SK-N-MC (cell line): ENCODE measurements at regions not wholly inside any gene's neighbourhood (a gene's known extent, or its start where the extent isn't known, plus 50 kb on each side); places are given as distances from the start of the nearest gene placed in this dataset.

Experiments used
- EZH2 ChIP-seq: fragments of 200-600 bp; sonication (generic); IDR thresholded peaks from one replicate; pipeline ENCODE4 v1.6.1; 2017; ENCODE audit warnings: antibody characterized with exemption
- POLR2AphosphoS5 ChIP-seq: IDR thresholded peaks from 2 replicates; pipeline ENCODE4 v1.6.1; 2012; ENCODE audit warnings: mild to moderate bottlenecking, low read depth, low read length, borderline replicate concordance

DNA sequence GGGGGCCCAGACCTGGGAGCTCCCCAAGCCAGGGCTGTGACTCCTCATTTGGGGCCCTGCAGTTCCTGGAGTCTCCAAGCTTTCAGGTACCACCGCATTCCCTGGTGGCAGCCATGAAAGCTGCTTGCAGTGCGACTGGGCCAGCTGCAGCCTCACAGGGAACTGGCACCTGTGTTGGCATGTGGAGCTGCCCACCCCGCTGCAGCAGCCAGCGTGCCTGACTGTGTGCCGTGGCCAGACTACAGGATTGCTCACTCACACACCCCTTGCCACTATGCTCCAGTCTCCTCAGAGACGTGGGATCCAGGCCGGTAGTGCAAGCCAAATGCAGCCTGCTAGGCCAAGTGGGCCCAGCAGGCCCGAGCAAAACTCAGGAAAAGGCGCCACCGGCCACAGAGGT is 450.7 kb downstream of the COL12A1 start:
- TF ChIP-seq EZH2 (no peak), POLR2AphosphoS5 (no peak)
